Non-pigmented ciliary epithelial cell (primary cell): ENCODE measurements at regions not wholly inside any gene's neighbourhood (a gene's known extent, or its start where the extent isn't known, plus 50 kb on each side); places are given as distances from the start of the nearest gene placed in this dataset.

Source experiments
- DNase-seq: peaks from one replicate; pipeline ENCODE4 v3.0.0-alpha.2; 2010; ENCODE audit warnings: low read depth

DNA sequence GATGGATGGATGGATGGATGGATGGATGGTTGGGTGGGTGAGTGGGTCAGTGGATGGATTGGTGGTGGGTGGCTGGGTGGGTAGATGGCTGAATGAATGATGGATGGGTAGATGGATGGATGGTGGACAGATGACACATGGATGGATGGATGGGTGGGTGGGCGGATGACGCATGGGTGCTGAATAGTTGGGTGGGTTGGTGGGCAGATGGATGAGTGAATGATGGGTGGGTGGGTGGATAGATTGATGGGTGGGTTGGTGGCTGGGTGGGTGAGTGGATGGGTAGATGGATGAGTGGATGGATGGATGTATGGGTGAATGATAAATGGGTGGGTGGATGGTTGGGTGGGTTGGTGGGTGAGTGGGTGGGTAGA is 69.9 kb upstream of the NKX1-1 start:
- no peak for DNase-seq

DNA sequence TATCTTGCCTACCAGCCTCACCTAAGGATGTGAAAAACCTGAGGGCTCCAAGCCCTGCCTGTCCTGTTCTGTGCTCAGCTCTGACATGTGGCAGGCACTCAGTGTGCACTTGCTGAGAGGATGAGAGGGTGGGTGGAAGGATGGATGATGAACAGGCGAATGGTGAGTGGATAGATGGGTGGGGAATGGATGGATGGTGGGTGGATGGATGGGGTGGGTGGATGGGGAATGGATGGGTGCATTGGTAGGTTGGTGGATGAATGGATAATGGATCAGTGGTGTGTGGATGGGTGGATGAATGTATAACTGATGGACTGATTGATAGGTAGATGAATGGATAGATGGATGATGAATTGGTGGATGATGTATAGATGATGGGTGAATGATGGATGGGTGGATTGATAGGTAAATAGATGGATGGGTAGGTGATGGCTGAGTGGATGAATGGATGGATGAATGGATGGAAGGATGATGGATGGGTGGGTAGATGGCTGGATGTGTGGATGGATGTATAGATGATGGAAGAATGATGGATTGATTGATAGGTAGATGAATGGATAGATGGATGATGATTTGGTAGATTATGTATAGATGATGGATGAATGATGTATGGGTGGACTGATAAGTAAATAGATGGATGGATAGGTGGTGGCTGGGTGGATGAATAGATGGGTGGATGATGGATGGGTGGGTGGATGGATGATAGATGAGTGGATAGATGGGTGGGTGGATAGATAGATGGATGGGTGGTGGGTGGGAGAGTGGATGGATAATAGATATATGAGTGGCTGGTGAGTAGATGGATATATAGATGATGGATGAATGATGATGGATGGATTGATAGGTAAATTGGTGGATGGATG is 69.3 kb upstream of the NKX1-1 start:
- no peak for DNase-seq

DNA sequence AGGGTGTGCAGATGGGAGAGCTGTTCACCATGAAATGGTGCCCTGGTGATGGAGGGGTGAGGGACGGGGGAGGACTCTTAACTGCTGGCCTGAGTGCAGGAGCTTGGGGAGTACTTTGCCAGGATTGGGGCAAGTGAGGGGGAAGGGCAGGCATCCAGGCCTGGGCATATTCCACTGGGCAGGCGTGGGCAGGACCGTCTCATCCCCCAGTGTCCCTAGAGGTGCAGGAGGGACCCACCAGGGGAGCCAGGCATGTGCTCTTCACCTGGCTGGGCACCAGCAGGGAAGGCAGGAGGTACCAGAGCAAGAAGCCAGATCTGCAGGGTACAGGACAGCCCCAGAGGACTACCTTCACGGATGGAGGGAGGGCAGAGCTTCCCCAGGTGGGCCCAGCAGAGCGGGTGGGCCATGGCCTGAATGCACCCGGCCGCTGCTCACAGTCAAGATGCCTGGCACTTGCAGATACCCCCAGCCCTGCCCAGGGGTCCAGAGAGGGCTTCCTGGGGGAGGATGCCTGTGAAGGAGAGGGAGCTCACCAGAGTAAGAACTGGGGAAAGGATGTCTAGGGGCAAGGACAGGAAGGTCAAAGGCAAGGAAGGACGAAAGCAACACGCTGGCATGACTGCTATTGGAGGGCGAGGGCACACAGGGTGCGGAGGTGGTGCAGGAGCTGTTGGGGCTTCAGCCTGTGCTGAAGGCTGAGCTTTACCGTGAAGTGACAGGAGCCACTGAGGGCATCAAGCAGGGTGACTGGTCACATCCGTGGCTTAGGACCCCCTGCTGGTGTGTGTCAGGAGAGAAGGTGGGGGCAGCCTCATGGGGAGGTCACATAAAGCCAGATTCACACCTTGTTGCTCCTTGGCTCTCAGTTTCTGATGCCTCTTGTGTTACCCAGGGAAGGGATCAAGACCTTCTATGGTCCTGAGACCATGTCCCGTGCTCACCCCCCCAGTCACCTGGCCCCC is 68.2 kb upstream of the NKX1-1 start:
- no peak for DNase-seq

DNA sequence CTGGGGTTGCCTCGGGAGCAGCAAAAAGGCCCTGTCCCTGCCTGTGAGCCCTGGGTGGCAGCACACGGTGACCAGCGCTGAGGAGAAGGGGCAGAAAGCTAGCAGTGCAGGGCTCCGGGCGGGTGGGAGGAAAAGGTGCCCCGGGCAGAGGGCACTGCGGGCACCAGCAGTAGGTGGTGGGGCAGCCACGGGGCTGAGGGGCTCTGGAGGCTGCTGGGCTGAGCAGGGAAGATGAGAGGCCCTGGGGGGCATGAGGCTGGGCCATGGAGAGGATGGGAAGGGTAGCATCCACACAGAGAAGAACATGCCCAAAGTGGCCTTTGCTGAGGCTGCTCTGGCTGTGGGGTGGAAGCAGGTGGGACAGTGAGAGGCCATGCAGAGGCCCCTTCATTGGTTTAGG is 67.5 kb upstream of the NKX1-1 start:
- no peak for DNase-seq

DNA sequence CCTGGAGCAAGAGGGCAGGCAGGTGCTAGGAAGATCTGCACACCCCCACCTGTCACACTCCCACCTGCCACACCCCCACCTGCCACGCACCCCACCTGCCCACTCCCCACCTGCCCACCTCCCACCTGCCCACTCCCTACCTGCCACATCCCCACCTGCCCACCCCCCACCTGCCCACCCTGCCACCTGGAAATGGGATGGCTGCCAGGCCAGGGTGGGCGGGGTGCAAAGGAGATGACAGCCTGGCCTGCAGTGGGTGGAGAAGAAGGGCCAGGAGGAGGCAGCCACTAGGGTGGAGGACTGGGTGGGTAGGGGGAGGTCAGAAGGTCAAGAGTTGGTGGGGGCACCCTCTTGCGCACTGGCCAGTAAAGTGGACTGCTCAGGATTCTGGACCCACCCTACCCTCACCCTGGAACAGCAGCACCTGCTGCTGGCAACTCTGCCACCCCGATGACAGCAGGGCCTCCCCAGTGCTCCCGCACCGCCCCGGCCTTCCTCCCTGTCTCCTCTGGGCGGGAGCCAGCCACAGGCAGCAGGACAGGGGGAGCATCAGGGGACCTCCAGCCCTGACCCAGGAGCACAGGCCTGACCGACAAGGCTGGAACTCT is 66.8 kb upstream of the NKX1-1 start:
- DNase-seq: no peak

DNA sequence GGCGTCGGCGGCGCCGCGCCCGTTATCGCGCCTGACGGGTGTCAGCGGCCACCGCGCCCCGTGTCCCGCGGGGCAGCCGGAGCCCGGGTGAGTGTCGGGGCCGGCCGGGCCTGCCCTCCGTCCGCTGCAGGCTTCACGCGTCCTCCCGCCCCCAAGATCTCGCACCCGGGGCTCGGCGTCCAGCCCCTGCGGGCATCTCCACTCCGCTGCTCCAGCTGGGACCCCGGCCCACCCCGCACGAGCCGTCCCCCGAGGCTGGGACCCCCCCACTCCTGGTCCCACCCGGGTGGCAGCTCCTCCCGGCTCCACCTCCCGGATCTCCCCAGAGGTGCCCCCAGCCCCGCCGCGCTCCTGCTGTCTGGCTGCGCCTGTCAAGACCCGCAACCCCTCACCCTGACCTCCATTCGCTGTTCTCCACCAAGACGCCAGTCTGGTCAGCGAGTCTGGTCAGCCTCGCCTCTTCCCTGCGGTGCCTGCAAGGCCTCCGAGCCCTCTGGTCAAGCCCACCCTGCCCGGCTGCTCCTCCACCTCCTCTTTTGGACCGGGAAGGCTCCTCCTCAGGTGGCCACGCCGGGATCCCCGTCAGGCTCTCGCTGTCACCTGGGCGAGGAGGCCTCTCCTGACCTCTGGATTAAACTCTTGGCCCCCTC is 66.0 kb upstream of the NKX1-1 start:
- DNase-seq: no peak

DNA sequence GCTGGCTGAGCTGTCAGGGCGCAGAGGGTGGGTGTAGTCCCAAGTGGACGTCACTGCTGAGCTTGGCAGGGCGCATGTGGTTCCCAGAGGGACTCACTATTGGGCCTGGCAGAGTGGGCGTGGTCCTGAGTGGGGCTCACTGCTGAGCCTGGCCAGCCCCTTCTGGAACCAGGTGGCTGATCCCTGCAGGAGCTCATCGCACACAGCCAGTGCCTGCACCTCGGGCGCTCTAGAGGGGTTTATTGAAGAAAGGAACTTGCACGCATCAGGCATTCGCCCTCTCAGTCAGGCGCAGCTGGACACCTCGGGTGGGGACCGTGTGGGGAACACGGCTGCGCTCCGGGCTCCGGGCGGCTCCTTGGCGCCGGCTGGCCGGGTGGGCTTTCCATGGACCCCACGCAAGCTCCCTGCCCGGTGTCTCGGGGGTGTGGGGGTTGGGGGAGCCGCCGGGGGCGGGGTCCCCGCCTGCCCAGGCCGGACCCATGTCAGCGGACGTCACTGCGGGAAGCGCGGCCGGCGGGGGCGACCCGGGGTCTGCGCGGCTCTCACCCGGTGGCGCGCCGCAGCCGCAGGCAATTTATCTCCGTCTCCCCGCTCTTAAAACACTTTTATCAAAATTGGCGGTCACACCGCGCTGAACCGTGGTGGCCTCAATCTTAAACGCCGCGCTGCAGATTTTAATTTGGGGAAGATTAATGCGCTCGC is 65.4 kb upstream of the NKX1-1 start:
- no peak for DNase-seq

DNA sequence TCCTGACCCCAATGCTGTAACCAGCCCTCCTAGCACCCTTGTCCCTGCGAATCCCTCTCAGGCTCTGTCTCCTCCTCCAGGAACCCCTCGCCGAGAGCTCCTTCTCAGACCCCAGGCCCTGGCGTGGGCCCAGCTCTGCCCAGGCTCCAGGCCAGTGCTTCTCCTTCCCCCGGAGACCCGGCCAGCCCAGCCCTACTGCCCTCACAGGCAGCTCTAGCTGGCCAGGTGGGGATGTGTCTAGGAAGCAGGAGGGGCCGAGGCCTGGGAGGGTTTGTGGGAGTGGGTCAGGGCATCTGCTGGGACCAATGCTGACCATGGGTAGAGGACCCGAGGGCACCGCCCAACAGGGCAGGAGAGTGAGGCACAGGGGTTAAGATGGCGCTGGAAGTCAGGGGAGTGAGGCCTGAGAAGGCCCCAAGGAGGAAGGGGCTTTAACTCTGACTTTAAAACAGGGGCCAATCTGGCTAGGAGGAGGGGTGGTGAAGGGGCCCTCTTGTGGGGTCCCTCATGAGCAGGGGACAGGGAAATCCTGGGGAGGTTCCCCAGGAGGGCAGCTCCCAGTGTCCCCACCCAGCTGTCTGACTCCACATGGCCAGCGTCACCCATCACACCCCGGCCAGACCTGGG is 64.7 kb upstream of the NKX1-1 start:
- DNase-seq: no peak

DNA sequence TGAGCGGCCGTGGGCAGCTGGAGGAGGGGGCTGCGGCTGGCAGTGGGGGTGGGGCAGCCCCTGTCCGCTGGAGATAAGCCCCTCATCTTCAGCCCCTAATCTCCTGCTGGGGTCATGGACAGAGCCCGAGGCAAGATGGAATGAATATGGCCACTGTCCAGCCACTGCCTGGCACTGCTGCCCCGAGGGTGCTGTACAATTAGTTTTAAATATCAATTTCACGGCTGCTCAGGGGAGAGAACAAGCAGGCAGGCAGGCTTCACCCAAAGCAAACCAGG is 64.1 kb upstream of the NKX1-1 start:
- DNase-seq: no peak

DNA sequence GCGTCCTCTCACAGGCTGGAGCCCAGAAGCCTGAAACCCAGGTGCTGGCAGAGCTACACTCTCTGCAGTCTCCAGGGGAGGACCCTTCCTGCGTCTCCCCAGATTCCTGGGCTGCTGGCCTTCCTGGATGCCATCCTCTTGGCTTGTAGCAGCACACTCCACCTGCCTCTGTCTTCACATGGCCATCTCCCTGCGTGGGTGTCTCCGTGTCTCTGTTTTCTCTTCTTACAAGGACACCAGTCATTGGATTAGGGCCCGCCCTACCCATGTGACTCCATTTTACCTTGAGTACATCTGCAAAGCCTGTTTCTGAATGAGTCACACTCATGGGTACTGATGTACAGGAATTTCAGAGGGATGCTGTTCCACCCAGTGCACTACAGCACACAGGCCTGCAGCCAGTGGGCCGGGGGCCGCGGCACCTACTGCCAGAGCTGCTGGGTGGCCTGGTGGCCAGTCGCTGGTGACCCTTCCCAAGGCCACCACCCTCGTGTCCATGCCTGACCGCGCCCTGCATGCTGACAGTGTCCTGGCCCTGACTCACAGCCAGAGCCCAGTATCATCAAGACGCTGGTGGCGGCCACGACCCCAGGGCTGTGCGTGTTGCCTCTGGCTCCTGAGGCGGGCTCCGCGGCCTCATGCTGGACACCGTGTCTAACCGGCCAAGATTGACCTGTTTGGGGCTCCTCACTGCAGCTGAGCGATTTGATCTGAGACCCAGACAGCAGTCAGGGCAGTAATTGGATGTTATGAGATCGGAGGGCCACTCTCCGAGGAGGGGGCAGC is 63.6 kb upstream of the NKX1-1 start:
- DNase-seq: no peak

DNA sequence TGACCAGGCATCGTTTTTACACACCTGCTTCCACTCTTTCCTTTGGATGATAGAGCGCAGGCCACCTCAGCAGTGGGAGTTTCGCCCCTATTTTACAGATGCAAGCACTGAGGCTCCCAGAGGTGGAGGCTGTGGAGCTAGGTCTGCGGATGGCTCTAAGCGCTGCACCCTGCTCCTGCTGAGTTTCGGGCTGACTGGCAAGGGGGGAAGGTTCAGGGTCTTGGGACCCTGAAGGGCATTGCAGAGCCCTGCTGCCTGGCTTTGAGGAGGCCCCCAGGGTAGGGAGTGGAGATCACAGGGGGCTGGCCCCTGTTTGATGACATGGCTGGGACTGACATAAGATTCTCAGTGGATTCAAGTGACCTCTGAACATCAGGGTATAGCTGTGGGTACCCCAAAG is 62.8 kb upstream of the NKX1-1 start:
- no peak for DNase-seq

DNA sequence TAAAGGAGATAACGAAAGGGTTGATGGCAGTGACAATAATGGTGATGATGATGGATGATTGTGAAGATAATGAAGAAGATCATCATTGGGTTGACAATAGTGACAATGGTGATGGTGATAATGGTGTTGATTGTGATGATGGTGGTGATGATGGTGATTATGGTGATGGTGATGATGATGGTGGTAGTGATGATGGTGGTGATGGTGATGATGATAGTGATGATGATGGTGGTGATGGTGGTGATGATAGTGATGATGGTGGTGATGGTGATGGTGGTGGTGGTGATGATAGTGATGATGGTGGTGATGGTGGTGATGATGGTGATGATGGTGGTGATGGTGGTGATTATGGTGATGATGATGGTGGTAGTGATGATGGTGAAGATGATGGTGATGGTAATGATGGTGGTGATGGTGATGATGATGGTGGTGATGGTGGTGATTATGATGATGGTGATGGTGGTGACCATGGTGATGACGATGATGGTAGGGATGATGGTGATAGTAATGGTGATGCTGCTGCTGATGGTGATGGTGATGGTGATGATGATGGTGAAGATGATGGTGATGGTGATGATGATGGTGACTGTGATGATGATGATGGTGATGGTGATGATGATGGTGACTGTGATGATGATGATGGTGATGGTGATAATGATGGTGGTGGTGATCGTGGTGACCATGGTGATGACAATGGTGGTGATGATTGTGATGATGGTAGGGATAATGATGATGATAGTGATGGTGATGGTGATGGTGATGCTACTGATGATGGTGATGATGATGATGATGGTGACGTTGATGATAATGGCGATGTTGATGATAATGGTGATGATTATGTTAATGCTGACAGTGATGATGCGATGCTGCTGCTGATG is 61.6 kb upstream of the NKX1-1 start:
- no peak for DNase-seq

DNA sequence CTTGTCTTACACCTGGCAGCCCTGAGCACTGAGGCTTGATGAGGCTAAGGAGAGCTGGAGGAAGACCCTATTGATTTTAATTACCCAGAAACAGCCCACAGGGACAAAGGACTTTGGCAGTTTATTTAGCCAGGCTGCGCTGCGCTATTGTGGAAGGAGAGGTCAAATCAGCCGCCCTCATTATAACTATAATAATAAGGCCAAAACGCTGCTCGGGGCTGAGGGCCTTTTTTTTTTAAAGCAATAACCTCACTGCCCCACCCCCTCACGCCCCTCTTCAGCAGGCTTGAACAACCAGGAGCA is 60.6 kb upstream of the NKX1-1 start:
- no peak for DNase-seq

DNA sequence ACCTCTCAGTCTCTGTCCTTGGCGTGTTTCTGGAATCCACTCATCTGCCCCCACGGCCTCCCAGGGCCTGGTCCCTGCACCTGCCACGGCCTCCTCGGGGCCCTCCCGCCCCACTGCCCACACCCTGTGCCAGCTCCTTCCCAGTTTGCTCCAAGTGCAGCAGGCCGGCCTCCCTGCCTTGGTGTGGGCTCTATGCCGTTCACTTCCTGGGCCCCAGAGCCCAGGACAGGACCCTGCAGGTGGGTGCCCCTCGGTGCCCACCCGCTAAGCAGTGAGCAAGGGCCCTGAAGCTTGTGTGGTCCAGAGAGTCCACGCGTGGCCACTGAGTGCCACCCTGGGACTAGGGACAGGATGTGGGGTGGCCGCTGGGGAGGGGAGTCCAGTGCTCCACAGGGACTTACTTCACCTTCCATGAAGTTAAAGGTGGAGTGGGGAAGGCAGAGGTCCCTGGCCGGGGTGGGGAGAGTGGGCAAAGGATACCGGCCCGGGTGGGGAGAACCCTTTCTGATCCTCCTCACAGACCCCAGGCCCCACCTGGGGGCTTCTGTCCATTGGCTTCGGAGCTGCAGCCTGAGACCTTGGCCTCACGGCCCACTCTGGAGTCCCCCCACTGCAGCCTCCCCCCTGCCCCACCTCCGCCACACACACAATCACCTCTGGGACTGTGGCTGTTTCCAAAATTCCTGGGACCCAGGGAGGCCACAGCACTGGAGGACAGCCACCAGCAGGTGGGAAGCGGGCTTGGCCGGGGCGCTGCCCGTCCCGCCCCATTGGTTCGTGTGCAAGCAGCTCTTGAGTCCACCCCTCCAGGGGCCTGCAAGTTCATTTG is 60.0 kb upstream of the NKX1-1 start:
- DNase-seq: no peak

DNA sequence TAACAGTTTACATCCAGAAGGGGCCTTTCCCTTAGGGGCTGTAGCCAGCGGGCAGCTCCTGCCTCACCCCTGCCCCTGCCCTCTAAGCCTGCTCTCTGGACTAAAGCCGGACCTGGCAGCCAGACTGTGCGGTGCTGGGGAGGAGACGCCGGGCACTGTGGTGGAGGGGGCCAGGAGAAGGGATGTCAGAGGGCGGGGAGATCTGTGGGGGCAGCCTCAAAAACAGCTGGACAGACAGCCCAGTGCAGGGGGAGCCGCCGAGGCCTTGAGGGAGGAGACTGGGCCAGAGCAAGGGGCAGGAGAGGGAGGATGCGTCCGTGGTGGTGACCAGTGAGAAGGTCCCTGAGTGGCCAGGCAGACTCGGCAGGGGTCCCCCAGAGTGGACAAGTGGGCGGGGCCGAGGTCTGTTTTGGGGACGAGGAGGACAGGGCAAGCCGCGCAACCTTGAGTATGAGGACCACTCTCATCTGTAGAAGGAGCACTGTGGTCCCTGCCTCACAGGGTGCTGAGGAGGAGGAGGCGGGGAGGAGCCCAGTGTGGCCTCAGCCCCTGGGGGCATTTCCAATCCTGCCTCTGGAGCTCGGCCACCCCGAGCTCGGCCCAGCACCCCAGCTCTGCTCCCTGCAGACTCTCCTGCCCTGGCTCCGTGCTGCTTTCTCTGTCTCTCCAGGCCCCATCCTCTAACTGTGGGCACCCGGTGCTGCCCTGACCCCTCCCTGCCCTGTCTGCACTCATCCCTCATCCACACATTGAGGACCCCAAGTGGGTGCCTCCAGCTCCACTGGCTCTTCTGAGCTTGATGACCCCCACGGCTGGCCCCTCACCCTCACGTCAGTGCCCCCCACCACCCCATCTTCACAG is 59.2 kb upstream of the NKX1-1 start:
- DNase-seq: no peak

DNA sequence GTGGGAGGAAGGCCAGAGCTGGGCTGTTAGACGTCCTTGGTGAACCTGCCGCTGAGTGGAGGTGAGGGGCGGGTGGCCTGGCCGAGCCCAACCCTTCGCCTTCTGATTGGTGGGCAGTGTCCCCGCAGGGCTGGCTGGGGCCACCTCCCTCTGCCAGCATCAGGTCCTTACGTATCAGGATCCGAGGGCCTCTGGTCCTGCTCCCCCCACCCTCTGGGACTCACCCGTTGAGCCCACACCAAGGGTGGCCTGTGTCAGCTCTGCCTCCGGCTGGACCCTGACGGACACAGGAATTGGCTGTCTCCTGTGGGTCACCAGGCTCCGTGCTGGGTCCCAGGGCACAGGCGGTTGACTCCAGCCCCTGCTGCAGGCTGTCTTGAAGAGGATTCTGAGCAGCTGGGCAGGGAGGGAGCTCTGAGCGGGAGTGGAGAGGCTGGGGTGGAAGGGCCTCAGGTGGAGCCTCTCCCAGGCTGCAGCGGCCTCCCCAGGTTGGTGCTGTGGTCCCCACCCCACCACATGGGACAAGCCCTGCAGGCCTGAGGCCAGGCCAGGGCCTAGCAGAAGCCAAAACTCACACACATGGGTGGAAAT is 58.4 kb upstream of the NKX1-1 start:
- no peak for DNase-seq

DNA sequence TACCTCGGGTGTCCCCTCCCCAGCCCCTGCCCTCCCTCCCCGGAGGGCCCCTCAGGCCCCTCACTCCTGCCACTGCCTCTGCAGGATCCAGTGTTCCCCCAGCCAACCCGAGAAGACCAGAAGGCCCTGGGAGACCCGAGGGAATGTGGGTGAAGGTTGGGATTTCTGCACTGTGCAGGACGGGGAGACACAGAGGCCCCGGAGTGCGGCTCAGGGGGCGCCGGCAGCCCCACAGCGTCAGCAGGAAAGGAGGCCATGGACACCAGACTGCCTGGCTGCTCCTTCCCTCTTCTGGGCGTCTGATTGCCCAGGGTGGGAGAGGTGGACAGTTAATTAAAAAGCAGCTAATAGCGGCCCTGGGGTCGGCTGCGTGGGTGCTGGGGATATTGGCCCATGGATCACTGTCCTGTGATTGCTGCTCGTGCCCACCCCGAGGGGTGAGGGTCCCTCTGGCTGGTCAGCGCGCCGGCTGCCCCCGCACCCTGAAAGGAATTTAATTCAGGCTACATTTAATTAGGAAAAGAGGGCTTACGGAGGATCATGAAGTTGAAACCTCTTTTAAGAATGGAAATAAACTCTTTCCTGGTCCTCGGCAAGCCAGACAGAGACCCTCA is 57.8 kb upstream of the NKX1-1 start:
- no peak for DNase-seq
